GM12892 (cell line): ENCODE measurements at regions not wholly inside any gene's neighbourhood (a gene's known extent, or its start where the extent isn't known, plus 50 kb on each side); places are given as distances from the start of the nearest gene placed in this dataset.

Experiments
- POLR2A ChIP-seq: IDR thresholded peaks from 2 replicates; pipeline ENCODE4 v1.6.1; 2011; ENCODE audit warnings: low read depth, low read length, control low read depth
- POLR2AphosphoS5 ChIP-seq: IDR thresholded peaks from 2 replicates; pipeline ENCODE4 v1.6.1; 2011; ENCODE audit warnings: low read depth, low read length, control low read depth
- TAF1 ChIP-seq: IDR thresholded peaks from 2 replicates; pipeline ENCODE4 v1.6.1; 2011; ENCODE audit warnings: low read depth, mild to moderate bottlenecking, control low read depth, low read length, borderline replicate concordance

DNA sequence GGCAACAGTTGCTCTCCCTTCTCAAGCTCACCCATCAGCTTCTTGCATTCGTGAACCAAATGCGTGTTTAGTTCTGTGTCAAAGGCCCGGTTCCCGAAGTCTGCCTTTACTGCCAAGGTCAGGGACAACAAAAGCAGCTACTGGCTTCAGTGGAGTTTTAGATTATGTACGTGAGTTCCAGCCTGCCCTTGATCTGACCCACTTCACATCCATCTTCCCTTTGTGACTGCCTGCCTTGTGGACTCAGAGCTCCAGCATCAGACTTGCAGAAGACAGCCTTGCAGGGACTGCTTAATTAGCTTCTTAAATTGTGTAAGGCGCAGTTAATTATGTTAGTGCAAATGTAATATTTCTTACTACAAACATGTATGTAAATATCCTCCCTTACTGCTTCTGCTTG is 774.7 kb upstream of the EDIL3 start:
- no peak for TF ChIP-seq POLR2AphosphoS5
- TF ChIP-seq POLR2A, result no peak
- TF ChIP-seq TAF1, result no peak
